ENCODE measurements at regions not wholly inside any gene's neighbourhood (a gene's known extent, or its start where the extent isn't known, plus 50 kb on each side); places are given as distances from the start of the nearest gene placed in this dataset.

DNA sequence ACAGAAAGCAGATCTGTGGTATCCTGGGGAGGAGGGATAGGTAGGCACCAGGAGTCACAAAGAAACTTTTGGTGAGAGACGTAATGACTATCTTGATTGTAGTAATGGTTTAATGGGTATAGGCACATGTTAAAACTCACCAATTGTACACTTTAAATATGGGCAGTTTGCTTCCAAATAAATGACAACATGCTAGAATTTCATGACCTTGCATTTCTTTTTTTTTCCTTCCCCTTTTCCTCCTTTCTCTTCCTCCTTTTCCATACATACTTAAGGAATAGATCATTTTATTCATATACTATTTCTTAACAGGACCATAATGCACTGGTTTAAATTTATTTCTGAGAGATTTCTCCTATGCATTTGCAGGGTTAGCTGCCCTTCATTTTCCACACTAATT is 341.8 kb downstream of the TMEM182 start:
- DNase-seq (ENCODE audit: low spot score), result no peak

DNA sequence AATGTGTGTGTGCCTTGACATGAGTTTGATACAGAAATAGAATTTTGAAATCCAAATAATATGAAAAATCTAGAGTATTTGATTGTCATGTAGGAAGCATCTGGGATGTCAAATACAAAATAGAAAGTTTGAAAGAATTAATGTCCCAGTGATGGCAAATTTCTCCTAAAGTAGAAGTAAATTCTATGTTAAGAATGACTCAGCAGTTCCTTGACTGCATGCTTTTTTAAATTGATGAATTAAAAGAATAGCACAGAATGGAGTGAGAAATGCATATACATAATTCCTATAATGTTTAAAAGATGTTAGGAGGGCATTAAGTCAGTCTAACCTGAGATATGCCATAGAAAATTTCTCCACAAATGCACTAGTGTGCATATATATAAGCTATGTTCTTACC is 357.5 kb downstream of the TMEM182 start:
- no peak for DNase-seq (ENCODE audit: low spot score)

DNA sequence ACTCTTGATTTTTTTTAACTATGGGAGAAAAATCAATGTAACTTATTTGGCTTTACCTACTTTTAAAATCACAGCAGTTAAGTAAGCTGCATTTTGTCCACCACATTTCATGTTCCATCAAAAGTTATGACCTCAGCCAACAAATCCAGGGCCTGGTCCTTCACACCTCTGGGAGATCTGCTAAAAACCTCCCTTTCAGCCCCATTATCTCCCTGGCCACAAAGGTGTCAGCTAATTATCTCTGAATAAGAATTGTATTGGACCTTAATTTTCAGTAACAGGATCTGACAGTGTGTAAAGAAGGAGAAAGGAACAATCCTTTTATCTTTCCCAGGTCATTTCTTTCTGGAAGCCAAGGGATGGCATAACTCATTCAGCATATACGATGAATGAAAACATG is 359.3 kb downstream of the TMEM182 start:
- DNase-seq (ENCODE audit: low spot score), result no peak

DNA sequence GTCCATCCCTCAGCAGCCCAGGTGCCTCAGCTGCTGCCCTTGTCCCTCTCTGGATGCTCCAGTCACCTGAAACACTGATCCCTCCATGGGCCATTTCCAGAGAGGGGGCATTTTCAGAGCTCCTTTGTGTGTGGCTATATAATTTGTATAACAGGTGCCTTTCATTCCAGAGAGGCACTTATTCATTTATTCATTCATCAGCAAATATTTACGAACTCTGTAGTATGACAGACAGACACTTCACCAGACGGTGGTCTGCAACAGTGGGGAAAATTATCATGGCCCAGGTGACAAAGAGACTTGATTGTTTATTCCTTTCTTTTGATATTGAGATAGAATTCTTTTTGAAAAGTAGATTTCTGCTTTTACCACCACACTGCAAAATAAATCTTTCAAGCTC is 361.7 kb downstream of the TMEM182 start:
- no peak for DNase-seq (ENCODE audit: low spot score)

DNA sequence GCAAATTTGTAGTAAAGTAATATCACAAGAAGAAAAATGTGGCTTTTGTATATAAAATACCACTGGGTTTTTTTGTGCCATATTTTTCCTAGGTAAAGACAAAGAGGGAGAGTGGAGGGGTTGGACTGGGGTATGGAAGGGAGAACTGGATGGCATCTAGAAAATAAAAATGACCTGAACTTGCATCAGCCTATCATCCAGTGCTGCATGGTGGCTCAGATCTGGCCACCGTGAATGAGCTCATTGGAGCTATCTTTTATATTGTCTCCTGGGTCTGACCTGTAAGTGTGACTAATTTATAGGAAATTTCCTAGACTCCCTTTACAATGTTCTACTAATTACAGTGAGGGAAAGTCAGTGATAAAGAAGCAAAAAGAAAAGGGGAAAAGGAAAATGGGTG is 369.0 kb downstream of the TMEM182 start:
- DNase-seq (ENCODE audit: low spot score), result no peak

DNA sequence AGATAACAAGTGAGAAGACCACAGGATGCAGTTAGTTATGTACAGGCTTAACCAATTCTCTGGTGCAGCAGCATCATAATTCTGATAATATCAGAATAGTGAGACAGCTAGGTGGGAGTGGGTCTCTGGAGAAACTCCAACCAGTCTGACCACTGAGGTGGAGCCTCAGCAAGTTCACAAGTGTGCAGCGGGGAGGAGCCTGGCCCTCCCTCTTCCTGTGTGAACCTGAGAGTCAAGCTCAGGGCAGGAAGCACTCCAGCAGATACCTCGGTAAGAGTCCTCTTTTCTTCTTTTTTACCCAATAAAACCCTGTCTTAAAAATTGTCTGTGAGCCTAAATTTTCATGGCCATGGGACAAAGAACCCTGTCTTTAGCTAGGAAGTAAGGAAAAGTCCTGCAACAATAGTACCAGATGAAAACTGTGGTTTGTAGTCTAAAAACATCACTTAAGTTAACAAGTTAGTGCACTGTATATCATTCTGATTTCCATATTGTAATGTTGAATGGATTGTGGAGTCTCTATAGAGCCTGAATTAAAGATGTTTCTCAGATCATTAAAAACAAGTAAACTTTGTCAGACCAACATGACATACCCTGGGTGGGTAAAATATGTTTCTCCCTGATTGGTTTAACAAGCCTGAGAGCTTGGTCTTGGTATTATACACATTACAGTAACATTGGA is 370.8 kb downstream of the TMEM182 start:
- no peak for DNase-seq (ENCODE audit: low spot score)

DNA sequence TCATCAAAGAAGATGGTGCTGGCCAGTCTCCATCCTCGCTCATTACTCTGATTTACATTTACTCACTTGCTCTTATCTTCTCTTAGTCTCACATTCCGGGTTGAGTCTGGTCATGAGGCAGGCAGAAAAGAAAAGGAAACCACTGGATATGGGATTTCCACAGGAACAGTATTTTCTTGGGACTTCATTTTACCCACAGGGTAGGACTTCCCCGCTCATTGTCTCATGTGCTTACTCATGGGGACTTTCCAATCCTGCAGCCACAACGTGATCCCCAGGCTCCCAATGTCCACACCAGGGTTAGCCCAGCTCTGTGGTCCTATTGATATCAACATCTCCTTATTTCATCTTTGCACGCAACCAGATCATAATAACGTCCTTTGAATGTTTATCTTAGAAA is 373.8 kb downstream of the TMEM182 start:
- DNase-seq (ENCODE audit: low spot score), result no peak

DNA sequence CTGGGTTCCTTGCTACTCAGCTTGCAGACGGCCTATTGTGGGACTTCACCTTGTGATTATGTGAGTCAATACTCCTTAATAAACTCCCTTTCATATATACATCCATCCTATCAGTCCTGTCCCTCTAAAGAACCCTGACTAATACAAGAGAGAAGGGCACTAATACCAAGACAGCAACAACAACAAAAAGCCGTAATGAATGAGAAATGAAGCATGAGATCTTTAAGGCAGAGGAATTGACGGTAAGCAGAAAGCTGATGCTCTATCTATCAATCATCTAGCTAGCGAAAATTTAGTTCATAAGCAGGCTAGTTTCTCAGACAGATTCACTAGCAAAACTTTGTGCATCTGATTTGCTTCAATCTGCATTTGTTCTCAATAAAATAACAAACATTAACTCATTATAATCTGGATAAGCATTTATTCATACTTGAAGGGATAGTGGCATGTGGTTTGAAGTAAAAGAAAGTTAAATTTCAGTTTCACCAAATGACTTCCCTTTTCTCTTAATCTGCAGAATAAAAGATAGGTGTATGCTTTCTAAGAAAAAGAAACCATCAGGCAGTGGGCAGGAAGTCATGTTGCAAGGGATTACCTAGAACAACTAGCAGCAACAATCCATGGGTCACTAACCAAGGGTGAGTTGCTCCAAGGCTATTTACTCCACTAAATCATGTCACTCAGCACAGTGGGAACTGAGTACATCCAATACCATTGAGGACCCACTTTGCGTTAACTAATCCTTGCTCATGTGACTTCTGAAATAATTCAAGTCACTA is 376.5 kb downstream of the TMEM182 start:
- no peak for DNase-seq (ENCODE audit: low spot score)

DNA sequence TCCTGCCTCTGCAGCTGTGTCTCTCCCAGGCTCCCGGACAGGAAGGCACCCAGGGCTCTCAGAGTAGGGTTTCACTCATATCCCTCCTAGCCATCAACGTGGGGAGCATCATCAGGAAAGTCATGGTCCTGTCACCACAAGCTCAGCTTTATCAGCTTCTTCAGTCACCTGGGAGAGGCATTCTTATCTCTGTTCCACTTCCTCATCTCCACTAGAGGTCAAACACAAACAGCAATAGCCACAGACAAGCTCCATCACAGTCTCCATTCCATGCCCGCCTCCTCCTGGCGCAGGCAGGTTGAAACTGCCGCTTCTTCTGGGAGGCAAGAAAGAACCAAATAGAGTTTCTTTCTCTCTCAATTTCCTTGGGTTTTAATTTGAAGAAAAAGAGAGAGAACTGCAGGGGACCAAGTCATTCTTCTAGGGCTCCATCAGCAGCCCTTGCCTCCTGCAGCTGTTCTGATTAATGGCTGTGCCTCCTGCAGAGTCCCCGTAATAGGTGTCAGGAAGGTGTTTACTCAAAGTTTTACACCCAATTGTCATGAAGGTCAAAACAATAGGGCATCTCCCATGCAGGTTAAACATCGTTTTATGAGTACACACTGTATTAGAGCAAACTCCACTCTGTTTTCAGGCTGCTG is 377.9 kb downstream of the TMEM182 start:
- no peak for DNase-seq (ENCODE audit: low spot score)

DNA sequence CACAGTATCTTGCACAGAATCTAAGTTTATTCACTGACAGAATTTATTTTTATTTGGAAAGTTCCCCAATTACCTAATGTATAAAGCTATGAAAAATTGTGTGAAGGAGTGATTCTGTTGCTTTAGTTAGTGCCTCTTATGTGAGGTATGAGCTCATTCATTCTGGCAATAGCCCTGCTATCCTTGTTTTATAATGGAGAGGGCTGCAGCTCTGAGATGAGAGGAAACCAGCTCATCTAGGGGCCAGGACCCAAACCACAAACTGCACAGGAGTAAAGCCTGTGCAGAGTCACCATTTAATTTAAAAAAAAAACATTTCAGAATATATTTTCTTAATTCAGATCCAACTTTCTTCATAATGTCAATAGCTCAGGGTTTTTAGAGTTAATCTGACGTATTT is 383.0 kb downstream of the TMEM182 start:
- DNase-seq (ENCODE audit: low spot score), result no peak

DNA sequence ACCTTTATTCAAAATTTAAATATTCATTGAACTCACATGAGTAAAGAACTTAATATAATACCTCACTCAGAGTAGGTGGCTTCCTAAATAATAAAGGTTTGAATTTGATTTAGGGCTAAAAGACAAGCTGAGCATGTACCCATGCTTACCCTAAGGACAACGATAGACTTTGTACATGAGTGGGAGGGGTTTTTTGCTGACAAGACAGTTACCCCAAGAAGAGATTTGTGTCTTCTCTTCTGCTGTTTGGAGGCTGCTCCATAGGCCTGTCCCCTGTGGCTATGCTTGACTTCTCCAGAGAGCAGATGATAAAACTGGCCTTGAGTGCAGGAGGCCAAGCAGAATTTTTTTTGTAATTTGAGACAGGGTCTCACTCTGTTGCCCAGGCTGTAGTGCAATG is 383.9 kb downstream of the TMEM182 start:
- no peak for DNase-seq (ENCODE audit: low spot score)

DNA sequence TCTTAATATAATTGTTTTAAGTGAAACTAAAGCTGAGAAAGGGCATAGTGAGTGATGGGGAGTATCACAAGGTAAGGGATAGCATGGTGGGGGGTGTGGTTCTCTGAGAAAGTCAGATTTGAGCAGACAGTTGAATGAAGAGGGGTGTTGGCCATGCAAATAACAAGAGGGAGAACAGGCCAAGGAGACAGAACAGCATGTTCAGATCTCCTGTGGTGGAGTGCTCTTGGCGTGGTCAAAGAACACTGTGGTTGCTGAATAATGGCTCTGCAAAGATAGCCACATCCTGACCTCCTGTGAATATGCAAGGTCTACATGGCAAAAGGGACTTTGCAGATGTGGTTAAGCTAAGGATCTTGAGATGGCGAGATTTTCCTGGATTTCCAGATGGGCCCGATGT is 389.2 kb downstream of the TMEM182 start:
- DNase-seq (ENCODE audit: low spot score), result no peak

DNA sequence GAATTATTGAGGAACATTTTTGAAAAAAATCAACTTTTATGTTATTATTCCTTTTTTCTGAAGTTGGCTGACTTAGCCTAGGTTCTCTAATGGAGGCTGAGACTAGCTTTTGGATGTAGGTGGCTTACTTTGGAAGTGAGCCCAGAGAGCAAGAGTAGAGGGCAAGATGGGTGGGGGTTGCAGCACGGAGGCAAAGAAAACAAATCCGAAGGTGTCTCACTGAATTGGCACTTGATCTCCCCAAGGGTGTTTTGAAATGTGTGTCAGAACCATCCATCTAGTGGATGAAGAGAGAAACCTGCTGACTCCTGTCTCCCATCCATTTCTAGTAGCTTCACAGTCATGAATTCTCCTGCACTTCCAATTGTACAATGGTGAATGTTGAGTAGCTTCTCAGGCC is 390.7 kb downstream of the TMEM182 start:
- DNase-seq (ENCODE audit: low spot score), result no peak

DNA sequence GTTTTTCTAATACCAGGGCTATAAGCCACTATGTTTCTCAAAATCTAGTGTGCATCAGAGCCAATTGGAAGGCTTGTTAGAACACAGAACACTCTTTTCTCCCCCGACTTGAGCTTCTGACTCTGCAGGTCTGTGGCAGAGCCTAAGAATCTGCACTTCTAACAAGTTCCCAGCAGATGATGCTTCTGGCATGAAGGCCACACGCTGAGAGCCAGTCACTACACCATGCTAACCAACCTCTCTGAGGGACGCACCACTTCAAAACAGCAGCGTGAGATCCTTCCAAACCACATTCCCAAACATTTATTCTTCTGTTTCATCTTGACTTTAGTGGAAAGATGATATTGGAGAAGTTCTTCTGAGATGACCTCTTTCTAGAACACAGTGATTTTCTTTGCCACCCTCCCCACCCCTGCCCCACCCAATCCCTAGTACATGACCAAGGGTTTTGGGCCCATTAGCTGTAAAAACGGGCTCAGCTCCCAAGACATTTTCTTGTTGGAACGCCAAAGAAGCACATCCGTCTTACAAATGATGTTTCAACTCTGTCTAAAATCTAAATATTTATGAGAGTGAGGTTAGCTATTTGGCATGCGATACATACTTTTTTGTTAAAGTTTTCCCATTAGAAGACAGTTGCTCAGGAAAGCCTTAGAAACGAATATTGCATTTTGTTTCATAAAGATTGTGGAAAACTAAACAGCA is 391.9 kb downstream of the TMEM182 start:
- no peak for DNase-seq (ENCODE audit: low spot score)

DNA sequence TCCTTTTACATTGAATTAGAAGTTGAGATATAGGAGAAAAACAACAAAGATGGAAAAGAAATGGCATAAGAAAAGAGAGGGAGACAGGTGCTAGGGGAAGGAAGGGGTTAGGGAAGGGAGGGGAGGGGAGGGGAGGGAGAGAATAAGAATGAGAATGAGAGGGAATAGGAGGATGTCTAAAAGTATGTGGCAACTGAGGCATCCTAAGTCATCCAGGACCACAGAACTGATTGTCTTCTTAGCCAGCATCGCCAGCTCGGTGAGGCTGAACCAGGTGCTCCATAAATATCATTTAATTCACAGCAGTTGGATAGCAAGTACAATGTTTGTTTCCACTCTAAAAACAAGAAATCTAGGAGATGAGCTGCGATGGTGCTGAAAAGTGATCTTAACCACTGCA is 393.5 kb downstream of the TMEM182 start:
- DNase-seq (ENCODE audit: low spot score), result no peak

DNA sequence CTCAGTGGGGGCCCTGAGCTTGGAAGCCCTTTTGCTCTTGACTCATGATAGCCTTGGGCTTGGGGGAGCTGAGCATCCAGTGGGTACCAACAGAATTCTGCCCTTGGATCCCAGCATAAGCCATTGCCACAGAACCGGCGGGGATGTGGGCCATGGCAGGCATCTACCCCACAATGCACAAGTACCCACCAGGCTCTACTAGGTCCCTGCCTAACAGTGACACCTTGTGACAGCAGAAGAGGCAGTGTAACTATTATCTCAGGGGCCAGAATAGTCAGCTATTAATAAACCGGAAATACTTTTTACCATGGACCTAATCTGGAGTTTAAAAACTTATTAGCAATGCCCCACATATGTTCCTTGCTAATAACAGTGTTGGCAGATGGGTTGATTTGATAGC is 397.2 kb downstream of the TMEM182 start:
- DNase-seq (ENCODE audit: low spot score), result no peak

DNA sequence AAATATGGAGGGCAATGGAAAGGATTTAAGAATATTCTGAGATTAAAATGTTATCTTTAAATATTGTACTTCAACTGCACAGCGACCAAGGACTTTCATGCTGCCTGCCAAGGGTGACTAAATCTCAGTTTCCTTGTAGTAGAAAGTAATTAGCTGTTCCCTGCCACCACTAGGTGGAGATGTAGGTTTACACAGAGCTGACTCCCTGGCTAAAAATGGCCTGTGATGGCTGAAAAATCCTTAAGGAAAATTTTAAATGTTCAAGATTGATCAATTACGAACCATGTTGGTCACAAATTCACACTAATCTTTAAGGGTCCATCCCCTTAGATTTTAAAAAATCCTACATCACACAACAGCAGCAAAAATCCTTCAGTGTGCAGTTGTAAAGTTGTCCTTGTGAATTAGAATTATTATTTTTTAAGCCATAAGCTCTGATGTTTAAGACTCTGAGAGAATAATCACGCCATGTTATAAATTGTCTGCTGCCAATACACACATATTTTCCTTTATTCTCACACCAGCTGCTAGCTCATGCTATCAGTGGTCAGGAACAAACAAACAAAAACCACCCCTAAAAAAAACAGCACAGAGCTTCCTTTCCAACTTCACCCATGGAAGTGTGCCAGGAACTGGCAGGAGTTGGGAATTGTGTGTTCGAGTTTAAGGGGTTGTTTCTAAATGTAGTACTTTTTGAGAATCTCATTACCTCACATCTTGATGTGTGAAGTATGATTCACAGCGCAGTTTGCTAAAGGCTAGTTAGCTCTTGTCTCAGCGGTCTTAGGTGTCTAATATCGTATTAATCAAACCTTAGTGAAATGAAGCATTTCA is 399.8 kb downstream of the TMEM182 start:
- DNase-seq (ENCODE audit: low spot score), result peak; percentile 74

DNA sequence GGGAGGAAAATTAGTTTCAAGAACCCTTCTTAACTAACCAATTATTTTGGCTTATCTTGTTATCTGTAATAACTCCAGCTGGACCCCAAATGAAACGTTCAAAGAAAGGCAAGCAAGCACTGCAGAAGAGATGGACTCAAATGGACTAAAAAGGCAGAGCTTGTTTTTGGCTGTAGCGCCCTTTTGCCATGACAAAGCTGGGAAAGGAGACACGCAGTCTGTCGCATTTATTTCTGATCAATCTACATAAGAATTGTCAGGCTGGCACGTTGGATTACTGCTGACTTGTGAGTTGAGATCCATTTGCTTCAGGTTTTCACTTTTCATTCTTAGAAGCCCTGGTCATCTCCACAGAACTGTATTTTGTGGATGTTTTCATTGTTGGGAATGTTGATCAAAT is 402.9 kb downstream of the TMEM182 start:
- DNase-seq (ENCODE audit: low spot score), result no peak

DNA sequence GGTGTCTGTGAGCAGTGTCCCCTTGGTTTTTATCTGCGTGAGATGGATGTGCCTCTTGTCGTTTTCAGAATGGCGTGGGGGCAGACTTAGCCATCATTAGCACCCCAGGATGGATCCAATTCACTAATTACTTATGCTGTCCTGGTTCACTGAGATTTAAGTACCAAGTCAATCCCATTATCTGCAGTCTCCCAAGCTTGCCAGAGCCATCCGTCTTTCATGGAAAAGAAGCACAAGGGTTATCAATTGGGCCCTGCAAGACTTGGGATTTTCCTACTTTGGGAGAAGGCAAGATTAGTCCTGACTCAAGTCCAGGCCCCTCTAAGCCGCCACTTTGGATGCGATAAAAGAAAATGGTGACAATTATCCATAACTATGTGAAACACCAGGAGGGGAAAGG is 404.0 kb downstream of the TMEM182 start:
- DNase-seq (ENCODE audit: low spot score), result no peak

DNA sequence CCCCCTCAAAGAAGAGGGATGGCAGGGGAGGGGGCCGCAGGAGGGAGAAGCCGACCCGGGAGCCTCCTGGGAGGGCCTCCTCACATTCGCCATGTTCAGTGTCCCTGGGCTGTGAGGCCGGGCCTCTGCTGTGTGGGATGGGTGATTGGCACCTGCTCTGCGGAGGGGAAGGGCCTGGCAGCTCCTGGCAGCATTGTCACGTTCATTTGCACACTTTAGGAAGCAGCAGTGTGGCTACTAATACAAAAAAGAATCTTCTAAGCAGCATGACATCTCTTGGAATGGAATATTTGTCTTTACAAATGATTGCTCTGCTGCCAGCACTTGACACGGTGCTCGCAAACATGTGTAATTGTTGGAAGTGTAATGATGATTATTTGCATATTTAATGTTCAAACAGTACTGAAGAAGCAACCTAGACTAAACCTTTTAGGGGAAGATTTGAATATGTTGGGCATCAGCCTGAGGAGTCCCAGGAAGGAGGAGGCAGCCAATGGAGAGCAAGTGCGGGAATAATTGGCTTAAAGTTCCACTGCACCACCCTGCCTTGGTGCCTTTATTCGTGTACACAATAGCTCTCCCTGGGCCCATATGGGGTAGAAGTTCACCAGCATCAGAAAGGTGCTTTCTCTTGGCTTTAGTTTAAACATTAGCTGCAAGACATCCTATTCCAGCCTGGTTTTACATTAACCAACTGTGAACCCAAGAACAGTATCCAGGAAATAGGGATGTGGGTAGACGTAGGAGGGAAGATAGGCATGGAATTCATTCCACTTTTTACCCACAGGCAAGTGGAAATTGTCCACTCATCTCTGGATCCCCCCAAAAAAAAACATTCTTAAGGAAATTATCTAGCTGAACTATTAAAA is 404.9 kb downstream of the TMEM182 start:
- no peak for DNase-seq (ENCODE audit: low spot score)

DNA sequence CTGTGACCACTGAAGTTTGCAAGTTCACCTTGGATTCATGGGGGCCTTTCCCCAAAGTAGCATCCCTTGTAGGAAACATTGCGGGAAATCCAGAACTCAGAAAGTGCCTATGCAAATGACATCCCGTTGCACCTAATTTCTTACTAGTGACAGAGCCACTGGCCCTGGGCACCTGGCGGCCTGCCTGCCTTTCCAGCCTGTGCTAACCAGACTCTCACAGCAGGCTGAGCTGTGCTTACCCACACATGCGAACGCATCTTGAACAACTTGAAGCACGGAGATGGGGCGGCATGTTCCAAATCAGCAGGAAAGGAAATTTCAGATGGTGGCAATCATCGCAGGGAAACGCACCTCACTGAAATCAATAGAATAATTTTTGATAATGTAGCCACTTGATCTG is 405.8 kb downstream of the TMEM182 start:
- no peak for DNase-seq (ENCODE audit: low spot score)
